Endodermal cell (in vitro differentiated cells): ENCODE measurements at regions not wholly inside any gene's neighbourhood (a gene's known extent, or its start where the extent isn't known, plus 50 kb on each side); places are given as distances from the start of the nearest gene placed in this dataset.

ENCODE experiments used
- DNase-seq: peaks from one replicate; pipeline ENCODE4 v3.0.0-alpha.2; 2017
- H3K27ac ChIP-seq: 2 replicates; pipeline ENCODE4 v1.5.1; 2013; ENCODE audit warnings: mild to moderate bottlenecking, low read depth, low read length, moderate library complexity
- H3K27me3 ChIP-seq: 2 replicates; pipeline ENCODE4 v1.6.1; 2013; ENCODE audit warnings: mild to moderate bottlenecking, low read length, moderate library complexity; ENCODE audit not compliant: insufficient read depth, control insufficient read depth, poor library complexity, severe bottlenecking
- H3K36me3 ChIP-seq: 2 replicates; pipeline ENCODE4 v1.7.0; 2013; ENCODE audit warnings: mild to moderate bottlenecking, low read length, moderate library complexity; ENCODE audit not compliant: control insufficient read depth, insufficient read depth
- H3K4me1 ChIP-seq: one replicate; pipeline ENCODE4 v1.7.0; 2013; ENCODE audit warnings: low read length; ENCODE audit not compliant: control insufficient read depth, insufficient read depth
- H3K4me3 ChIP-seq: 2 replicates; pipeline ENCODE4 v1.5.1; 2013; ENCODE audit warnings: mild to moderate bottlenecking, low read length, moderate library complexity
- H3K9ac ChIP-seq: 2 replicates; pipeline ENCODE4 v1.6.1; 2013; ENCODE audit warnings: mild to moderate bottlenecking, low read length, moderate library complexity; ENCODE audit not compliant: poor library complexity, severe bottlenecking; ENCODE audit errors: extremely low read depth
- H3K9me3 ChIP-seq: 2 replicates; pipeline ENCODE4 v1.6.1; 2013; ENCODE audit warnings: mild to moderate bottlenecking, low read length, moderate library complexity; ENCODE audit not compliant: control insufficient read depth
- H3K27ac Mint-ChIP-seq: 2 replicates; pipeline ENCODE4 v1.8.0; 2020; ENCODE audit warnings: mixed read lengths
- H3K27me3 Mint-ChIP-seq: 2 replicates; pipeline ENCODE4 v1.8.0; 2021; ENCODE audit warnings: mild to moderate bottlenecking, mixed read lengths; ENCODE audit not compliant: insufficient read depth
- H3K36me3 Mint-ChIP-seq: 2 replicates; pipeline ENCODE4 v1.8.0; 2020; ENCODE audit warnings: low read depth, mixed read lengths
- H3K4me1 Mint-ChIP-seq: 2 replicates; pipeline ENCODE4 v1.8.0; 2020; ENCODE audit warnings: mixed read lengths
- H3K4me3 Mint-ChIP-seq: 2 replicates; pipeline ENCODE4 v1.8.0; 2020; ENCODE audit warnings: mild to moderate bottlenecking, moderate library complexity, mixed read lengths
- H3K9me3 Mint-ChIP-seq: 2 replicates; pipeline ENCODE4 v1.8.0; 2020; ENCODE audit warnings: mild to moderate bottlenecking, mixed read lengths
- CTCF ChIP-seq: fragments of 200-600 bp; sonication (generic); conservative IDR thresholded peaks from 2 replicates; pipeline ENCODE4 v1.5.0; 2021; ENCODE audit warnings: antibody characterized with exemption, mild to moderate bottlenecking
- WGBS, 2 experiments: methylation state at CpG; one replicate each; pipeline versions ENCODE4 v1.1.5 to v1.1.7; 2013; ENCODE audit warnings: missing lambda C conversion rate in 2 of 2, mixed read lengths in 1 of 2; ENCODE audit not compliant: insufficient coverage in 1 of 2, insufficient read length in 1 of 2; 5-methylcytosine and 5-hydroxymethylcytosine counted together

DNA sequence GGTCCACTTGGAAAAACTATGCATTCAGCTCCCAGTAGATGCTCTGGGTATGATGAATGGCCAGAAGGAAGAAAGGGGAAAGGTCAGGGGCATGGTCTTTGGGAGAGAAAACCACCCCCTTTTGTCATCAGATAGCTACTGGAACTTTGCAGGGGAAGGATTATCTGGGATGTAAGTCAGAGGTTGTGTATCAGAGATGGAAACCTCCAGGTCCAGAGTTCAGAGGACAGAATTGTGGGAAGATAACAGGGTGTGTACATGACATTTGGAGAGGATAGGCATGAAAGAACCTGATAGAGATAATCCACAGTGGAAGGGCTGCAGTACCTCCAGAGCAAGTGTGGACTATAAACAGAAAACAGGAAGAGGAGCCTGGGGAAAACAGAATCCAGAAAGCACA is 262.7 kb downstream of the SPRY1 start:
- Histone ChIP-seq H3K27me3 (no peaks in the 10 kb centered on the region), H3K27ac (no peak overlapping the region), H3K4me3 (no peak overlapping the region), H3K36me3 (no peaks in the 10 kb centered on the region), H3K9ac (no peak overlapping the region), H3K9me3 (peaks cover 30% of the 10 kb centered on the region), H3K4me1 (no peaks in the 10 kb centered on the region)
- no peak for TF ChIP-seq CTCF
- no peak for DNase-seq
- Mint-ChIP-seq H3K4me1 (peaks cover 9% of the 10 kb centered on the region), H3K9me3 (peaks cover 35% of the 10 kb centered on the region), H3K27ac (no peak overlapping the region), H3K36me3 (peaks cover 20% of the 10 kb centered on the region), H3K27me3 (no peaks in the 10 kb centered on the region), H3K4me3 (no peak overlapping the region)

- Mint-ChIP-seq H3K36me3 (peaks cover 15% of the 10 kb centered on the region), H3K4me1 (peaks cover 9% of the 10 kb centered on the region), H3K27ac (no peak overlapping the region), H3K27me3 (no peaks in the 10 kb centered on the region), H3K9me3 (peaks cover 31% of the 10 kb centered on the region), H3K4me3 (no peak overlapping the region)
- H3K4me3 ChIP-seq, result no peak overlapping the region
- no peak overlapping the region for H3K27ac ChIP-seq
- WGBS, 2 experiments, result 85 to 100% methylated on average over 1 of the region's 1 CpG
- no peaks in the 10 kb centered on the region for H3K27me3 ChIP-seq
- H3K9me3 ChIP-seq, result peaks cover 30% of the 10 kb centered on the region
- TF ChIP-seq CTCF, result peak; percentile 74
- no peaks in the 10 kb centered on the region for H3K4me1 ChIP-seq
- H3K36me3 ChIP-seq, result no peaks in the 10 kb centered on the region
- no peak overlapping the region for H3K9ac ChIP-seq
- no peak for DNase-seq
These were observed 263.1 kb downstream of the SPRY1 start for GRCh38 chr4:123659730-123660129.

DNA sequence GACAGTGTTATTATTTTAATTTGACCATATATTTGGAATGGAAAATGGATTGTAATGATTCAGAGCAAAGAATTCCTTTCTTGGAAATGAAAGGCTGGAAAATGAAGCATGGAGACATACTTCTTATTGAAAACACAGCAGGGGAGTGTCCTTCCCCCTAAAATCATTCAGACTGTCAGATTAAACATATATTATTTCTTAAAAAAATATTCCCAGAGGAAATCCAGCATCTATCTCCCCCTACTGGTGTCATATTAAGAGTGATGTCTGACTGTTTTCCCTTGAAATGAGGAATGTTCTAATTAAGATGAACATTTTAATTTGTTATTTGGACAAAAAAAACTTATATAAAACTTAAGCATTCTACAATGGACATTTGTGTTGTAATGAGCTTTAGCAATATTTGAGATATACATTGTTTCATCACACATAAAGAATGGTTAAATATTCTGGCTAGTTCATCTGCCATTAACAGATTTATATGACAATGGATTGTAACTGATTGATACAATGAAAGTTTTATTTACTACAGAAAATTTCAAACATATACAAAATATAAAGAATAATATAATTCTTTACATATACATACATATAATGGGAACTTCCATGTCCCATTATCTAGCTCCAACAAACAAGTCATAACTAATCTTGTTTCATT is 264.6 kb downstream of the SPRY1 start:
- Histone ChIP-seq H3K9ac (no peak overlapping the region), H3K9me3 (peaks cover 22% of the 10 kb centered on the region), H3K4me1 (no peaks in the 10 kb centered on the region), H3K27me3 (no peaks in the 10 kb centered on the region), H3K27ac (no peak overlapping the region), H3K4me3 (no peak overlapping the region), H3K36me3 (no peaks in the 10 kb centered on the region)
- Mint-ChIP-seq H3K4me3 (no peak overlapping the region), H3K27ac (no peak overlapping the region), H3K36me3 (peaks cover 6% of the 10 kb centered on the region), H3K4me1 (peaks cover 9% of the 10 kb centered on the region), H3K9me3 (peaks cover 21% of the 10 kb centered on the region), H3K27me3 (no peaks in the 10 kb centered on the region)
- DNase-seq, result no peak
- peak; percentile 81 for TF ChIP-seq CTCF
